ENCODE measurements at regions not wholly inside any gene's neighbourhood (a gene's known extent, or its start where the extent isn't known, plus 50 kb on each side); places are given as distances from the start of the nearest gene placed in this dataset.

DNA sequence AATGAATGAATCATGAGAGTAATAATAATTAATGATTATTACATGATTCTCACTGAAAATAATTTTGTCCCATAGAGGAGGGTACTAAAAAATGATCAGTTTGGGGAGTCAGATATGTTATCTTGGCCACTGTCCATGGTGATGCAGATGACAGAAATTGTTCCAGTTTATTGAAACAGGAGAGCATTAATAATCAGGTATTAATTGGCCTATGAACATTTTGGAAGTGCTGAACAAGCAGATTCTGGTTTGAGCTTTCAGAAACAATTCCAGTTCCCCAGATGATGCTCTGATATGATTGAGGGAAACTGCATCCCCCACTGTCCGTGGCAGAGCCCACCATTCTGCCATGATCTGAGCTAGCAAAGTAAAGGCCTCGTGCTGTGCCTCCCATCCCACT, 345.2 kb downstream of the ZSWIM6 start:
- TF ChIP-seq, protein P1, sequence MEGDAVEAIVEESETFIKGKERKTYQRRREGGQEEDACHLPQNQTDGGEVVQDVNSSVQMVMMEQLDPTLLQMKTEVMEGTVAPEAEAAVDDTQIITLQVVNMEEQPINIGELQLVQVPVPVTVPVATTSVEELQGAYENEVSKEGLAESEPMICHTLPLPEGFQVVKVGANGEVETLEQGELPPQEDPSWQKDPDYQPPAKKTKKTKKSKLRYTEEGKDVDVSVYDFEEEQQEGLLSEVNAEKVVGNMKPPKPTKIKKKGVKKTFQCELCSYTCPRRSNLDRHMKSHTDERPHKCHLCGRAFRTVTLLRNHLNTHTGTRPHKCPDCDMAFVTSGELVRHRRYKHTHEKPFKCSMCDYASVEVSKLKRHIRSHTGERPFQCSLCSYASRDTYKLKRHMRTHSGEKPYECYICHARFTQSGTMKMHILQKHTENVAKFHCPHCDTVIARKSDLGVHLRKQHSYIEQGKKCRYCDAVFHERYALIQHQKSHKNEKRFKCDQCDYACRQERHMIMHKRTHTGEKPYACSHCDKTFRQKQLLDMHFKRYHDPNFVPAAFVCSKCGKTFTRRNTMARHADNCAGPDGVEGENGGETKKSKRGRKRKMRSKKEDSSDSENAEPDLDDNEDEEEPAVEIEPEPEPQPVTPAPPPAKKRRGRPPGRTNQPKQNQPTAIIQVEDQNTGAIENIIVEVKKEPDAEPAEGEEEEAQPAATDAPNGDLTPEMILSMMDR (IDR thresholded peaks at IDR 0.05 in 4 of 5, conservative IDR thresholded peaks at IDR 0.05 in 1 of 5): no peak
- TF ChIP-seq POLR2A (IDR thresholded peaks at IDR 0.05): no peak

All from gastrocnemius medialis (tissue), 4 donors.